Gastroesophageal sphincter (tissue), 4 donors: ENCODE measurements at regions not wholly inside any gene's neighbourhood (a gene's known extent, or its start where the extent isn't known, plus 50 kb on each side); places are given as distances from the start of the nearest gene placed in this dataset.
A peak's percentile ranks its signal among the peaks of the same experiment; 100 is the strongest.

Experiments used
- ATAC-seq: fragments of 150-250 bp; one replicate; pipeline ENCODE4 v1.9.1; 2016; ENCODE audit warnings: mild to moderate bottlenecking, moderate library complexity
- H3K27ac ChIP-seq, 4 donors: fragments of 200-600 bp; sonication (generic) in 3 of 4; 1 replicate in 3 of 4; 2 replicates in 1 of 4; pipeline ENCODE4 v1.5.1; 2016 to 2019
- H3K27me3 ChIP-seq: fragments of 200-600 bp; sonication (generic); one replicate; pipeline ENCODE4 v1.5.1; 2019
- H3K36me3 ChIP-seq, 2 donors: fragments of 200-600 bp; sonication (generic); one replicate each; pipeline ENCODE4 v1.5.1; 2019; ENCODE audit warnings: control low read depth in 1 of 2
- H3K4me1 ChIP-seq, 3 donors: fragments of 200-600 bp; sonication (generic); 1 replicate in 2 of 3; 2 replicates in 1 of 3; pipeline ENCODE4 v1.5.1; 2016 to 2019; ENCODE audit warnings: control low read depth in 2 of 3
- H3K4me3 ChIP-seq, 2 donors: fragments of 200-600 bp; sonication (generic); one replicate each; pipeline ENCODE4 v1.5.1; 2019; ENCODE audit warnings: mild to moderate bottlenecking in 1 of 2, moderate library complexity in 1 of 2
- H3K9me3 ChIP-seq, 3 donors: fragments of 200-600 bp; sonication (generic); one replicate each; pipeline ENCODE4 v1.5.1; 2017 to 2019; ENCODE audit warnings: control low read depth in 2 of 3
- EP300 ChIP-seq: sonication (generic); formaldehyde crosslinking; IDR thresholded peaks from one replicate; pipeline ENCODE4 v1.6.1; 2017; ENCODE audit warnings: antibody characterized with exemption, mild to moderate bottlenecking
- POLR2A ChIP-seq, 2 donors: fragments of 450-650 bp; IDR thresholded peaks; one replicate each; pipeline ENCODE4 v1.6.1; 2017; ENCODE audit warnings: antibody characterized with exemption in 2 of 2, mild to moderate bottlenecking in 2 of 2, moderate library complexity in 1 of 2
- POLR2AphosphoS5 ChIP-seq: sonication (generic); formaldehyde crosslinking; IDR thresholded peaks from one replicate; pipeline ENCODE4 v1.6.1; 2017; ENCODE audit warnings: antibody characterized with exemption
- WGBS, 2 donors: methylation state at CpG; one replicate each; pipeline ENCODE4 v1.1.5; 2018; ENCODE audit warnings: low coverage in 1 of 2; 5-methylcytosine and 5-hydroxymethylcytosine counted together
- TF ChIP-seq, protein P1 (sequence below), 4 experiments: fragments of 200-600 bp in 2 of 4; fragments of 450-650 bp in 2 of 4; sonication (generic) in 1 of 4; IDR thresholded peaks; one replicate each; pipeline ENCODE4 v1.5.1; 2017 to 2019; ENCODE audit warnings: antibody characterized with exemption in 4 of 4, mild to moderate bottlenecking in 2 of 4, moderate library complexity in 2 of 4

DNA sequence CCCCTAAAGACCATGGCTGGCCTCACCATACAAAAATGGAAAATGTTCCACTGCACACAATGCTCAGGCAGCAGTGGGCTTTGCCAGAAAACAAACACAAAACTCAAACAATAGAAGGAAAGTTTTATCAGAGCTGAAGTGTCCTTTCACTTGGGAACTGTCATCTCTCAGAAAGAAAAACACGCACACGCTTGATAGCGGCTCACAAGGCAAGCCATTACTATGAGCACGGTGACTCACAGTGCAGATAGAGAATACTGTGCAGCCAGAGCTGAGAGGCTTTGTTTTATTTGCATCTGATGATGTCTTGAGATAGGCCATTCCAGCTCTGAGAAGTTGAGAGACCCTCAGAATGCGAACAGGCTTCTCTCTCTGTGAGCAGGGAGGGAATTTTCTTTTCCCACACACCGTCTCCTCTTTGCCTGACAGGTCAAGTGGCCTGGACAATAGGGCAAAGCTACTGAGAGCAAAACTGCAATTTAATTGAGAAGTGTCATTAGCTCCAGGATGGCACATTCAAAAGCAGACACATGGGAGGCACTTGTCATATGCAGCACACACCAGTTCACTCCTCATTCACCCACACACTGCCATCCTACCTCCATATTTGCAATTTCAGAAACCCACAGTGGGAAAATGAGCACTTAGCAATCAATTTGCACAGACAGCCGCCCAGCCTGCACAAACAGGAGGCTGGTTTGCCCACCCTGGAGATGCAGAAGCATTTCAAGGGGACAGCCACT, 236.6 kb downstream of the SS18 start:
- Histone ChIP-seq H3K27me3 (no peaks in the 10 kb centered on the region), H3K36me3 (no peaks in the 10 kb centered on the region), H3K4me3 (no peak overlapping the region), H3K4me1 (no peaks in the 10 kb centered on the region), H3K9me3 (no peaks in the 10 kb centered on the region), H3K27ac (no peak overlapping the region)
- 67 to 84% methylated on average over 1 to 6 of the region's 7 CpGs for WGBS, 2 donors
- TF ChIP-seq POLR2AphosphoS5 (no peak), EP300 (no peak), POLR2A (IDR thresholded peaks at IDR 0.05) (no peak)
- TF ChIP-seq, protein P1, sequence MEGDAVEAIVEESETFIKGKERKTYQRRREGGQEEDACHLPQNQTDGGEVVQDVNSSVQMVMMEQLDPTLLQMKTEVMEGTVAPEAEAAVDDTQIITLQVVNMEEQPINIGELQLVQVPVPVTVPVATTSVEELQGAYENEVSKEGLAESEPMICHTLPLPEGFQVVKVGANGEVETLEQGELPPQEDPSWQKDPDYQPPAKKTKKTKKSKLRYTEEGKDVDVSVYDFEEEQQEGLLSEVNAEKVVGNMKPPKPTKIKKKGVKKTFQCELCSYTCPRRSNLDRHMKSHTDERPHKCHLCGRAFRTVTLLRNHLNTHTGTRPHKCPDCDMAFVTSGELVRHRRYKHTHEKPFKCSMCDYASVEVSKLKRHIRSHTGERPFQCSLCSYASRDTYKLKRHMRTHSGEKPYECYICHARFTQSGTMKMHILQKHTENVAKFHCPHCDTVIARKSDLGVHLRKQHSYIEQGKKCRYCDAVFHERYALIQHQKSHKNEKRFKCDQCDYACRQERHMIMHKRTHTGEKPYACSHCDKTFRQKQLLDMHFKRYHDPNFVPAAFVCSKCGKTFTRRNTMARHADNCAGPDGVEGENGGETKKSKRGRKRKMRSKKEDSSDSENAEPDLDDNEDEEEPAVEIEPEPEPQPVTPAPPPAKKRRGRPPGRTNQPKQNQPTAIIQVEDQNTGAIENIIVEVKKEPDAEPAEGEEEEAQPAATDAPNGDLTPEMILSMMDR (IDR thresholded peaks at IDR 0.05) = no peak
- ATAC-seq = no peak

DNA sequence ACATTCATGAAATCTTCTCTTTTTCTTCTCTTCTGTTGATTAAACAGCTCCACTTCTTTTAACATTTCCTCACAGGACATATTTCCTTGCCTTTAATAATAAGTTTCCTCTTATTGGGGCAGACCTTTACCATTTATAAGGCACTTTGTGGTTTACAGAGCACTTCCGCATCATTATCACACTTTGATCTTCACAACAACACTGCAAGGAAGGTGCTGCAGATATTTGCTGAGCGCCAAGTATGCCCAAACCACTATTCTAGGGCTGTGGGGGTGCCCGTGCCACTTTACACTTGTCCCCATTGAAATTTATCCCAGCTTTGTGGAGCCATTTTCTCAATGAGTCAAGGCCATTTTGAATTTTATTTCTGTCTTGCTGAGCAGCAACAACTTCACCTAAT, 246.6 kb downstream of the SS18 start:
- 100% methylated on average over 1 to 3 of the region's 3 CpGs for WGBS, 2 donors
- Histone ChIP-seq H3K4me3 (no peak overlapping the region), H3K27me3 (no peaks in the 10 kb centered on the region), H3K36me3 (no peaks in the 10 kb centered on the region), H3K27ac (no peak overlapping the region), H3K4me1 (no peaks in the 10 kb centered on the region), H3K9me3 (no peaks in the 10 kb centered on the region)
- TF ChIP-seq POLR2A (IDR thresholded peaks at IDR 0.05) (no peak), EP300 (no peak), POLR2AphosphoS5 (no peak)
- TF ChIP-seq, protein P1 (IDR thresholded peaks at IDR 0.05) = no peak
- no peak for ATAC-seq

DNA sequence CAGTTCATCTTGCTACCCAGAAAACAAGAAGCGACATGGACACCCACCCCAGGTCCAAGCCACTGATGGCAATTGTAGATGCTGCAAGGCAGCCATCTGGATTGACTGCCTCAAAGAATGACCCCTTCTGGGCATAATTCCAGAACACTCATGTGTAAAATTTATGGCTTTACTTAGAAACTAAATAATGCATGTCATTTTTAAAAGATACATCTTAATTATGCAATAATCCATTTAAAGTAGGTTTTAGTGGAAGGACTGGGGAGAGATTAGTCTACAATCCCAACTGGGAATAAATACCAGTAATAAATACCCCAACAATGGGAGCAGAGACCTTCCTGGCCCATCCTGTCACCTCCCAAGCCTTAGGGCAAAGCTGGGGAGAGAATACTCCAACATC, 247.7 kb downstream of the SS18 start:
- Histone ChIP-seq H3K4me1 (no peaks in the 10 kb centered on the region), H3K27me3 (no peaks in the 10 kb centered on the region), H3K4me3 (no peak overlapping the region), H3K9me3 (no peaks in the 10 kb centered on the region), H3K27ac (no peak overlapping the region), H3K36me3 (no peaks in the 10 kb centered on the region)
- ATAC-seq = no peak
- 0 to 50% methylated on average over 1 of the region's 1 CpG for WGBS, 2 donors
- TF ChIP-seq POLR2A (IDR thresholded peaks at IDR 0.05) = no peak
- TF ChIP-seq, protein P1 (IDR thresholded peaks at IDR 0.05) = no peak
- TF ChIP-seq POLR2AphosphoS5 = no peak
- no peak for TF ChIP-seq EP300

DNA sequence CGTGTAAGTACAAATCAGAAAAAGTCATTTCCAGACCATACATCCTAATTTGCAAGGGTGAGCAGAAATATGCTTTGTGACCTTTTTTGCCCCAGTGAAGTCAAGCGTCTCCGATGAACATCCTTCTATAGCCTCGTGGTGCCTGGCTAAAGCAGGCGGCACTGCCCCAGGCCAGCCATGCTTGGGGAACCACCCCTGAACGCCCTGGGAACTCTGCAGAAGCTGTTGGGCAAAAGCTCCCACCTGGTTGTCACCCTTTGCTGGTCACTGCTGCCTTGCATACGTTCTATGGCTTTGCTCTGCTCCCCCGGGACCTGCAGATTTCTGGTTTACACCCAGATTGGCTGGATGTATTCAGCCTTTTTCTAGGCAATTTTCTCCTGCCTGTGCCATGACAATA, 256.4 kb downstream of the SS18 start:
- TF ChIP-seq, protein P1 (IDR thresholded peaks at IDR 0.05) = no peak
- TF ChIP-seq POLR2AphosphoS5 = no peak
- no peak for TF ChIP-seq EP300
- WGBS, 2 donors = 67 to 76% methylated on average over 3 to 5 of the region's 8 CpGs
- Histone ChIP-seq H3K36me3 (no peaks in the 10 kb centered on the region), H3K4me1 (no peaks in the 10 kb centered on the region), H3K27ac (no peak overlapping the region), H3K9me3 (no peaks in the 10 kb centered on the region), H3K4me3 (no peak overlapping the region), H3K27me3 (no peaks in the 10 kb centered on the region)
- ATAC-seq = no peak

DNA sequence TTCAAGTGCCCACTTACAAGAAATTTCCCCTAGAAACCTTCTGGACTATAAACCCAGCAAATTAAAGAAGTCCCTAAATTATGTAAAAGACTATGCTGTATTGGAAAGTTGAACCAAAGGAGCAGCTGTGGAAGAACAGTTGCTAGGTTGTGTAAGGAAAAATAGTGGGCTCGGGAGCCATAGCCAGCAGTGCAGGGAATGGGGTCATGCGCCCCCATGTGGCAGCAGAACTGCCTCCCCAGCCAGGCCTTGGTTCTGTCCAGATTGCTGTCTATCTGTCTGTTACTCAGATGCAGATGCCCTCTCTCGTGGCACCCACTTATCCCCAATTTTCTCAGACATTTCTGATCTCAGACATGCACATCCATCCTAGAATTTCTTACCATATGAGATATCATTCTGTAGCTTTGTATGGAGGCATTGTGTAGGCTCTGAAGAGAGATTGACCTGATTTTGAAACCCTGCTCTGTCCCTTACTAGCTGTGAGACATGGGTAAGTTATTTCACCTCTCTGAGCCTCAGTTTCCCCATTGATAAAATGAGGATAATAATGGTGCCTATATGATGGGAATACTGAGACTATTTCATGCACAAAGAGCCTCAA, 258.3 kb downstream of the SS18 start:
- 21 to 33% methylated on average over 2 to 3 of the region's 3 CpGs for WGBS, 2 donors
- Histone ChIP-seq H3K36me3 (no peaks in the 10 kb centered on the region), H3K27me3 (no peaks in the 10 kb centered on the region), H3K4me1 (no peaks in the 10 kb centered on the region), H3K9me3 (no peaks in the 10 kb centered on the region), H3K27ac (no peak overlapping the region), H3K4me3 (no peak overlapping the region)
- TF ChIP-seq, protein P1 (IDR thresholded peaks at IDR 0.05) = peak in 3 of 4 experiments; percentile 32 to 62 (median 33)
- no peak for TF ChIP-seq POLR2A (IDR thresholded peaks at IDR 0.05)
- no peak for ATAC-seq
